GM19025 (cell line): ENCODE measurements at regions not wholly inside any gene's neighbourhood (a gene's known extent, or its start where the extent isn't known, plus 50 kb on each side); places are given as distances from the start of the nearest gene placed in this dataset.

Experiments used
- ATAC-seq: cut with Tn5 transposase; IDR thresholded peaks from one replicate; pipeline ENCODE4 v1.9.1; 2021; ENCODE audit warnings: mild to moderate bottlenecking, low read depth, moderate library complexity; ENCODE audit not compliant: unreplicated experiment

GRCh38 chr3:101042996-101043686 is 49.9 kb upstream of the ABI3BP start:
- ATAC-seq = no peak
